ENCODE measurements at regions not wholly inside any gene's neighbourhood (a gene's known extent, or its start where the extent isn't known, plus 50 kb on each side); places are given as distances from the start of the nearest gene placed in this dataset.
A peak's percentile ranks its signal among the peaks of the same experiment; 100 is the strongest.
"Not testable (repeated sequence)": the region's sequence is repeated elsewhere in the genome, so short reads cannot be mapped to it uniquely, and the experiment has no call there.

DNA sequence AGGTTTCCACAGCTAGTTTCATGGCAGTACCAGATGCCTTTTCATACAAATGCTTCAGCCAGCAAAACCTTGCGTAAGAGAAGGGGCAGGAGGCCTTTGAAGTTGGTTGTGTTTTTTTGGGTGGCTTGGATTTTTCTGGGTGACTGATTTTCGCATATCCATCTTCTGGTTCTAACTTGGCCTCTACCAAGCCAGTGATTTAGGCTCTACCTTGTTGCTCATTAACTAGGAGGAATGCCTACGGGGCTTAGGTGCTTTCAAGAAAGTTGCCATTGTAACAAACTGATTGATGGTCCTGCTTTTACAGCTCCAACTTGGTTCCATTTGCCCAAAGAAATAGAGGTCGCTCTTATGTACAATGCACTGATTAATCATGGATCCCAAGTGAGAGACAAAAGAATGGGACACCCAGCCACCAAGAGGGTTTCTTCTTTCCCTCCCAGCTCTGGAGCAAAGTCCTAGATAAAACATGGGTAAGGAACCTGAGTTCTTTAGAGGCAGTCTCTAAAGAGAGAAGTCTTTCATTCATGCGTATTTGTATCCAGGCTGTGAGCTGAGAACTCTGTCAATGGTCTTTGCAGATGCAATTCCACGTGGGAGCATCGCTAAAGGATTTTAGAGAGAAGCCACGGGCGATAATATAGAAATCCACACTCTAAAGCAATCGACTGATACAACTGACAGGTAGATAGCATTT is 92.1 kb upstream of the FGFR2 start:
- DNase-seq, result no peak

DNA sequence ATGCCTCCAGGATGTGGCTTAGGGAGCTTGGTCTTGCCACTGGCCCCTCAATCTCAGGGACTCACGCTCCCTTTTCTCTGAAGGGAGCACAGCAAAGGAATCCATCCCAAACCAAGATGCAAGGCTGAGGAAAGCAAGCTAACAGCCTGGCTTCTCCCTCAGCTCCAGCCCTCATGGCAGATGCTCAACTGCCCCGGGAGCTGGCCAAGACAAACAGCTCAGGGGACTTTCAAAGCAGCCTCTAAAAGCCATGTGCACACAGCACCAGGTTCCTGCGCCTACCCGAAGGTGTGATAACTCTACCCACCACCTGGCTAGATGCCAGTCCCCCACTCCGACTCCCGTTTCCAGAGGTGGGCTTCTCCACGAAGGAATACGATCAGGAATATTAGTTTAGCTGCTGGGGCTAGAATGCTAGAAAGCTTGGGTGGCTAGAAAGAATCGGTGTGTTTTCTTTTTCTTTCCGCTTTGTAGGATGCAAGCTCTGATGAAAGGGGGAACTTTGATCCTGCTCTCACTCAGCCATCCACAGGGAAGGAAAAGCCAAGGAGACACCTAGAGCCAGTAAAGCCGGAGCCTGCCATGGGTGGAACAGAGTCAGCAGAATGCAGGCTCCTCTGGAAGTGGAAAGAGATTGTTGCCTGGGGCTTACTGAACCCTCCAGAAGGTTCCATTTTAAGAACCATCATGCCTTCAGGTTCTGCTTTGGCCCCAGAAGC is 89.0 kb upstream of the FGFR2 start:
- peak; percentile 45 for DNase-seq

- DNase-seq, result no peak
These were observed 86.0 kb upstream of the FGFR2 start for GRCh38 chr10:121684276-121684675.

- no peak for DNase-seq
These were observed 85.6 kb upstream of the FGFR2 start for GRCh38 chr10:121683816-121684215.

DNA sequence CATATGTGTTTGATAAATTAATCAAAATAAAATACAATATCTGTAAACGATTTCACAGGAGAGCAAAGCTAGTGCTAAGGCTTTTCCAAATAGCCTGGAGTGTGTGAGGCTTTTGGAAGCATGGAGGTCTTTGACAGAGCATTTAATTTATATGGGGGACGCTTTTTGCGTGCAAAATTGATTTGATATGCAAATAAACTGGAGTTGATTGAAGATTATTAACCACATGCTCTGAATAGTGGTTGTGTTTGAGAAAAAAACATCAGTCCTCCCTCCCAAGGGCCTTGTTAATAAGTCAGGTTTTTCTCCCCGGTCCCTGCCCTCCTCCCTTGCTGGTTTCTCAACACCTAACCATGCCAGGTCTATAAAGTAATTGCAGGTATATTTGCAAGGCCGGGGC is 85.1 kb upstream of the FGFR2 start:
- DNase-seq, result no peak

GRCh38 chr10:121681997-121682687 is 83.9 kb upstream of the FGFR2 start:
- no peak for DNase-seq

- no peak for DNase-seq
These were observed 82.8 kb upstream of the FGFR2 start for GRCh38 chr10:121680879-121681655.

- no peak for DNase-seq
These were observed 81.7 kb upstream of the FGFR2 start for GRCh38 chr10:121679916-121680315.

DNA sequence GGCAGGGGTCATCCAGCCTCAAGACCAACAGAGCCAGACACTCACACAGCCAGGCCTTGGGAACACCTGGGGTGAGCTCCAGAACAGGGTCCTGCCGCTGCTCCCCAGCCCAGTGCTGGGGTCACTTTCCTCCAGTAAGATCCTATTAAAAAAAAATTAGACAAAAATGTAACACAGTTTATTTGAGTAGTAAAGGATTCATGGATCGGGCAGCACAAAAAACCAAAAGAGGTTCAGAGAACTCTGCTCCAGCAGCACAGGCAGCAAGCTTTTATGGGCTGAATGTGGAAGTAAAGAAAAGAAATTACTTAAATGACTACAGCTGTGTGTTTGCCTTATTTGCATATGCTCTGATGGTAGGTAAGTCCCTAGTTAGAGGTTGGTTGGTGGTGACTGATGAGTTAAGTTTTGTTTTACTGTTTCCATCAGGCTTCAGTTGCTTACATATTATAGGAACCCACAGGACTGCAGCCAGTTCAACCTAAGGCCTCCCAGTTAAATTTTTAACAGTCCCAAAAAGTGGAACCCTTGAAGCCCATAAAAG is 80.5 kb upstream of the FGFR2 start:
- no peak for DNase-seq

DNA sequence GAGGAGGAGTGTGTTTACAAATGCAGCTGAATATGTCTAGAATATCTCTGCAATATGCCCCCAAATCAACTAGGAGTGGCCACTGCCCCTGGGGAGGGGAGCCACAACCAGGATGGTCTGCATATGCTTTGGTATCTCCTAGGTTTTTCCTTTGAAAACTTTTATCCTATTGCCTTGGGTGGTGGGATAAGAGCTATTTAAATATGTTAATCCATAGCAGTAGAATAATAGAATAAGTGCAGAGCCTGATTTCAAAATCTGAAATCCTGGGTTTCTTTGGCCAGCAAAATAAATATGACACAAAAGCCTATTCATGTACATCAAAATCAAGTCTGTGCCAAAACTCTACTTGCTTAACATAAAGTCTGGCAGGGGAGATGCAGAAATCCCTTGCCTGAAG is 79.6 kb upstream of the FGFR2 start:
- no peak for DNase-seq

DNA sequence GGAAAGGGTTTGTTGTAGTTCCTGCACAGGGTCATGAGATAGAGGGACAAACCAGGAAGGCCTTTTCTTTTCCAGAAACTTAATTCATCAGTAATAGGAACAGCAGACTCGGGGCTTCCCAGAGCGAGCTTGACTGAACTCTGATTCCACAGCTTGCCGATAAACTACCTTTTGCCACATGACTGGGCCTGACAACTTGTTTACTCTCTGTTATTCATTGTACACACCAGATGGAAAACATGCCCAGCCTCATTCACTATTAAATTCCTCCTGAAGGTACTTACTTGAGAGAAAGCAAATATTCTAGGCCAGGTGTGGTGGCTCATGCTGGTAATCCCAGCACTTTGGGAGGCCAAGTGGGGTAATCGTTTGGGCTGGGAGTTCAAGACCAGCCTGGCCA is 77.1 kb upstream of the FGFR2 start:
- no peak for DNase-seq

DNA sequence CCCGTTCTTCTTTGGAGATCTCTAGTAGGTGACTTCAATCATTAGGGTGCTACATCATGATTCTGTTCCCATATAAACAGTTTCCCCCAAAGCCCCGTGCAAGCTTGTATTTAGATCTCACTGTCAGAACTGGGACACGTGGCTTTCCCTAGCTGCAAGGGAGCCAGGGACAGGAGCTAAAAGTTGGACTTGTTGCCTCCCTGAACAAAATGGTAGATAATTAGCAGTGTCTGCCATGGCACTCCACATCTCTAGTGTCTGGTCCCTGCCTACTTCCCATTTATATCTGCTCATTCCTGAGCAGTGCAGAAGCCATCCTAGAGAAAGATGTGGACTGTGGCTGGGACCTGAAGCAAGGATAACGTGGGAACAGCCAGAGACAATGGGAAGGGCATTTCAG is 76.6 kb upstream of the FGFR2 start:
- DNase-seq, result no peak

GRCh38 chr10:121672733-121673132 is 74.5 kb upstream of the FGFR2 start:
- DNase-seq, result no peak

GRCh38 chr10:121669840-121670239 is 71.6 kb upstream of the FGFR2 start:
- not testable (repeated sequence) for DNase-seq

DNA sequence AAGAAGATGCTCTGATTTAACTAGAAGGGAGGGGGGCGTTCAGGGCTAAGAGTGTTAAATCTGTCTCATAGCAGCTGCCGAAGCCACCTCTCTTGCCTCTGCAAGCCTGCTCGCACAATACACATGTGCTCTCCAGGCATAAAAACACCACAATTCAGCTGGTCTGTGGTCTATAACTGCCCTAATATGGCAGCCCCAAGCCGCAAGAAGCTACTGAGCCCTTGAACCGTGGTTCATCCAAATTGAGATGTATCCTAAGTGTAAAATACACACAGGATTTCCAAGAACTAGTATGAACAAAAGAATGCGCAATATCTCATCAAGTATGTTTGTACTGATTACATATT is 70.8 kb upstream of the FGFR2 start:
- no peak for DNase-seq

DNA sequence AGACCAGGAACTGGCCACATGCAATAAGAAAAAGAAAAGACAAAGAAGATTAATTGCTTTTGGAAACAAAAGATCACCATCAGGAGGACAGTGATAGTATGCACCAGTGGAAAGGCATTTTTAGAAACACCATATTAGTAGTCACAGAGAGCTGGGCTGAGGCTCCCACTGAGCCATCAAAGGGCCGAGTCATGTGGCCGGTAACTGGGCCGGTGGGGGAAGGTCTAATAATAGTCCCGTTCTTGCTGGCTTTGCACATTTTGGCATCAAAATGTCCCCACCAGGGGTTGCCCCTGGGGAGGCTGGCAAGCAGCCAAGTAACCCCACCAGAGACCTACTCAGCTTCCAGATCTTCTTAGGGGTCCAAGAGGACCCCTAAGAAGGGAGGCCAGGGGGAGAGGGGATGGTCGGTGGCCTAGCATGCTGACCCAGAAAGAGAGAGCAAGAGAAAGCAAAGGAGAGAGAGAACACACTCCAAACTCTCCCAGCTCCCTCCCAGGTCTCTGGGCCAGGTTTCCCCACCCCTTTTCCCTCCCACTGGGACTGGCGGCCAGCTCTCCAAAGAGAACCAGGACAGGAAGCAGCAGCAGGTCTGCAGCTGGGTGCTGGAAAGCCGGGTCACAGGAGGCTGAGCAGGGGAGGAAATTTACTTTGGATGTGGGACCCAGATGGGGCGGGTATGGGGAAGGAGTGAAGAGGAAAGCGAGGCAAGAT is 70.2 kb upstream of the FGFR2 start:
- peak; percentile 46 for DNase-seq

DNA sequence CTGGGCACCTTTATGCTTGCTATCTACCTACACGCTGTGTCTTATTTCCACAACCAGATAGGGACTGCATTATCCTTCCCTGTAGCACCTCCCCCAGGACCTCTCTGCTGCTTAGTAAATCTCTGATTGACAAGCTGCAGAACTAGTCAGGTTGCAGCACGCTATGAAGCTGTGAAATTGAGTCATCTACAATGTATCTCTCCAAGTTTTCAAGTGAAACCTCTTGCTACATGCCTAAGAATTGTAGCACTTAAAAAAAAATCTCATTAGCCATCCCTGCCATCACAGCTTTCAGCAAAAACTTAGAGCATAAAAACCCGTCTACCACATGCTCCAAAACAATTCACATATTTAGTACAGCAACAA is 69.7 kb upstream of the FGFR2 start:
- DNase-seq, result no peak

DNA sequence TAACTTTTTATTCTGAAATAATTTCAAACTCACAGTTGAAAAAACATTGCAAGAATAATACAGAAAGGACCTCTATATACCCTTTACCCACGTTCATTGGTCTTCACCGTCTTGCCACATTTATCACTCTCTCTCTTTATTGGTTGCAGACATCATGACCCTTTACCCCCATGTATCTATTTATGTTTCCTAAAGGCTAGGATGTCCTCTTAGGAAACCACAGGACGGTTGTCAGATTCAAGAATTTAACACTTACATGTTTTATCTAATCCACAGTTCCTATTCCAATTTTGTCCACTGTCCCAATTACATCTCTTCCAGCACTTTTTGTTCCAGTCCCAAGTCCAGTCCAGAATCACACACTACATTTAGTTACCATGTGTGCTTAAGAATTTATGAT is 67.6 kb upstream of the FGFR2 start:
- no peak for DNase-seq

GRCh38 chr10:121664671-121665070 is 66.4 kb upstream of the FGFR2 start:
- DNase-seq, result no peak

GRCh38 chr10:121662945-121663917 is 65.0 kb upstream of the FGFR2 start:
- DNase-seq, result no peak

DNA sequence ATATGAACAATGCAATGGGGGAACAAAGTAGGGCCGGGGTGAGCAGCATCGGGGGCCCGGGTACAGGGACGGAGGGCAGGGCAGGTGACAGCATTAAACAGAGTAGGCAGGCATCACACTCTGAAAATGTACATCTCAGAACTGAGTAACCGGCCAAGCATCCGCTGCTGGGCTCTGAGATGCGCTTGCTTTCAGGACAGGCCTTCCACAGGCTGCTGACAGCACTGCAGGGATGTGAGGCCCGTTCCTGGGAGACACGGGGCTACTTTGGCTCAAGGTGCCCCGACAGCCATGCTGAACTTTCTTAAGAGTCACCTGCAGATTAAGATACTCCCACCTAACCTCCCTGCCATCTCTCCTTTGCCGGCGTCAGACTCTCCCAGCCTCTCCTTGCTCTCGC is 64.3 kb upstream of the FGFR2 start:
- DNase-seq, result no peak
